ENCODE measurements at regions not wholly inside any gene's neighbourhood (a gene's known extent, or its start where the extent isn't known, plus 50 kb on each side); places are given as distances from the start of the nearest gene placed in this dataset.

GRCh38 chr18:1526991-1527390, 622.3 kb downstream of the ADCYAP1 start:
- intact Hi-C loops (cut with DNase I): no loop called here
- Histone ChIP-seq H3K4me3 (ENCODE audit: low read length in 3 of 3) (no peak overlapping the region), H3K9me3 (ENCODE audit: control insufficient read depth in 2 of 3, insufficient read depth in 1 of 3, low read length in 3 of 3) (peaks cover 0 to 2% (median 0%) of the 10 kb centered on the region in 3 donors), H3K27ac (ENCODE audit: low read depth in 2 of 2, low read length in 2 of 2) (no peak overlapping the region), H3K27me3 (ENCODE audit: control insufficient read depth, insufficient read depth, low read length) (no peaks in the 10 kb centered on the region), H3K36me3 (ENCODE audit: control insufficient read depth in 2 of 3, insufficient read depth in 3 of 3, low read length in 3 of 3) (no peaks in the 10 kb centered on the region), H3K9ac (ENCODE audit: low read length in 3 of 3) (no peak overlapping the region), H3K4me1 (ENCODE audit: control insufficient read depth in 2 of 3, insufficient read depth in 2 of 3, low read depth in 1 of 3, low read length in 3 of 3) (no peaks in the 10 kb centered on the region)
- FAIRE-seq (peak; percentile 68), DNase-seq (no peak)
- no peak for TF ChIP-seq CTCF (IDR thresholded peaks at IDR 0.05; ENCODE audit: borderline replicate concordance, extremely low read depth, insufficient read depth)

DNA sequence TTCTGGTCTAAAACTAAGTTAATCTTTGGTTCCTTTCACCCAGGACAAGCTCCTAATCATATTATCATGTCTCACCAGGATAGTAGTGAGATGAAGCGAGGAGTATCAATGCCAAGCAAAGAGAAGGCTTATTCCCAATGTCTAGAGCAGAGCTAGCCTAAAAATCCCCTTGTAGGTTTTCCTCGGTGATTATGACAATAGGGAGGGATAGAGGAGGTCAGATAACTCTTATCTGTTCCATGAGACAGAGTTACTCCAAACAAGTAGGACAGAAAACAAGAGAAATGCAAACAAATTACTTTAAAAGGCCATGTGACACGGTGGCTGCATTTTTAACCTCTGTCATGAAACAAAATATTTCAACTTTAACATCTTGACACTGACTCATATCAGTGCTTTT, 623.1 kb downstream of the ADCYAP1 start:
- intact Hi-C loops (cut with DNase I): no loop called here
- no peak for DNase-seq
- FAIRE-seq: no peak

DNA sequence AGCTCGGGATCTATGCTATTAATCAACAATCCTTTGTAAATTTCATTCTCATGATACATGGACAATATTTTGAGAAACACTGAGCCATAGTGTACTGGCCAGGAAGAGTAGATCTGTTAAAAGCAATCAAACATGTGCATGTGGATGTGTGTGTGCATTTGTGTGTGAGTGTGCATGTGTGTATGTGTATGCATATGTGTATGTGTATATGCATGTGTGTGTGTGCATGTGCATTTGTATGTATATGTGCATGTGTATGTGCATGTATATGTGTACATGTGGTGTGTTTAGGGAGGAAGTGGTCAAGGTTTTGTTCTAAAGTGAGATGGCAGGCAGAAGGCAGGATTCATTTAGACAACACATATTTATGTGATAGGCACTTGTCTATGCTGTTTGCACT, 623.8 kb downstream of the ADCYAP1 start:
- H3K27ac ChIP-seq (ENCODE audit: low read depth in 2 of 2, low read length in 2 of 2): no peak overlapping the region
- no peaks in the 10 kb centered on the region for H3K27me3 ChIP-seq (ENCODE audit: control insufficient read depth, insufficient read depth, low read length)
- H3K9me3 ChIP-seq (ENCODE audit: control insufficient read depth in 2 of 3, insufficient read depth in 1 of 3, low read length in 3 of 3): peaks cover 0 to 2% (median 0%) of the 10 kb centered on the region in 3 donors
- no peak for FAIRE-seq
- H3K4me1 ChIP-seq (ENCODE audit: control insufficient read depth in 2 of 3, insufficient read depth in 2 of 3, low read depth in 1 of 3, low read length in 3 of 3): no peaks in the 10 kb centered on the region
- intact Hi-C loops (cut with DNase I): no loop called here
- no peaks in the 10 kb centered on the region for H3K36me3 ChIP-seq (ENCODE audit: control insufficient read depth in 2 of 3, insufficient read depth in 3 of 3, low read length in 3 of 3)
- H3K9ac ChIP-seq (ENCODE audit: low read length in 3 of 3): no peak overlapping the region
- TF ChIP-seq CTCF (IDR thresholded peaks at IDR 0.05; ENCODE audit: borderline replicate concordance, extremely low read depth, insufficient read depth): no peak
- no peak for DNase-seq
- no peak overlapping the region for H3K4me3 ChIP-seq (ENCODE audit: low read length in 3 of 3)

More for the DNA sequence above, 623.1 kb downstream of the ADCYAP1 start:
- Histone ChIP-seq H3K27me3 (ENCODE audit: control insufficient read depth, insufficient read depth, low read length) (no peaks in the 10 kb centered on the region), H3K9me3 (ENCODE audit: control insufficient read depth in 2 of 3, insufficient read depth in 1 of 3, low read length in 3 of 3) (peaks cover 0 to 2% (median 0%) of the 10 kb centered on the region in 3 donors), H3K4me1 (ENCODE audit: control insufficient read depth in 2 of 3, insufficient read depth in 2 of 3, low read depth in 1 of 3, low read length in 3 of 3) (no peaks in the 10 kb centered on the region), H3K27ac (ENCODE audit: low read depth in 2 of 2, low read length in 2 of 2) (no peak overlapping the region), H3K9ac (ENCODE audit: low read length in 3 of 3) (no peak overlapping the region), H3K36me3 (ENCODE audit: control insufficient read depth in 2 of 3, insufficient read depth in 3 of 3, low read length in 3 of 3) (no peaks in the 10 kb centered on the region), H3K4me3 (ENCODE audit: low read length in 3 of 3) (no peak overlapping the region)
- TF ChIP-seq CTCF (IDR thresholded peaks at IDR 0.05; ENCODE audit: borderline replicate concordance, extremely low read depth, insufficient read depth): no peak

- Histone ChIP-seq H3K27me3 (ENCODE audit: control insufficient read depth, insufficient read depth, low read length) (no peaks in the 10 kb centered on the region), H3K27ac (ENCODE audit: low read depth in 2 of 2, low read length in 2 of 2) (no peak overlapping the region), H3K9ac (ENCODE audit: low read length in 3 of 3) (no peak overlapping the region), H3K9me3 (ENCODE audit: control insufficient read depth in 2 of 3, insufficient read depth in 1 of 3, low read length in 3 of 3) (peaks cover 0 to 2% (median 0%) of the 10 kb centered on the region in 3 donors), H3K4me3 (ENCODE audit: low read length in 3 of 3) (no peak overlapping the region), H3K36me3 (ENCODE audit: control insufficient read depth in 2 of 3, insufficient read depth in 3 of 3, low read length in 3 of 3) (no peaks in the 10 kb centered on the region), H3K4me1 (ENCODE audit: control insufficient read depth in 2 of 3, insufficient read depth in 2 of 3, low read depth in 1 of 3, low read length in 3 of 3) (no peaks in the 10 kb centered on the region)
- no peak for TF ChIP-seq CTCF (IDR thresholded peaks at IDR 0.05; ENCODE audit: borderline replicate concordance, extremely low read depth, insufficient read depth)
- no peak for DNase-seq
- intact Hi-C loops (cut with DNase I): no loop called here
- FAIRE-seq: no peak
Measured at GRCh38 chr18:1528964-1529509, 624.4 kb downstream of the ADCYAP1 start.

All from kidney (tissue), 13 donors.